ENCODE measurements at regions not wholly inside any gene's neighbourhood (a gene's known extent, or its start where the extent isn't known, plus 50 kb on each side); places are given as distances from the start of the nearest gene placed in this dataset.
"Not testable (repeated sequence)": the region's sequence is repeated elsewhere in the genome, so short reads cannot be mapped to it uniquely, and the experiment has no call there.

GRCh38 chr2:53498210-53498609, 269.4 kb upstream of the CHAC2 start:
- H3K27ac Mint-ChIP-seq = no peak overlapping the region
- TF ChIP-seq, protein P1, sequence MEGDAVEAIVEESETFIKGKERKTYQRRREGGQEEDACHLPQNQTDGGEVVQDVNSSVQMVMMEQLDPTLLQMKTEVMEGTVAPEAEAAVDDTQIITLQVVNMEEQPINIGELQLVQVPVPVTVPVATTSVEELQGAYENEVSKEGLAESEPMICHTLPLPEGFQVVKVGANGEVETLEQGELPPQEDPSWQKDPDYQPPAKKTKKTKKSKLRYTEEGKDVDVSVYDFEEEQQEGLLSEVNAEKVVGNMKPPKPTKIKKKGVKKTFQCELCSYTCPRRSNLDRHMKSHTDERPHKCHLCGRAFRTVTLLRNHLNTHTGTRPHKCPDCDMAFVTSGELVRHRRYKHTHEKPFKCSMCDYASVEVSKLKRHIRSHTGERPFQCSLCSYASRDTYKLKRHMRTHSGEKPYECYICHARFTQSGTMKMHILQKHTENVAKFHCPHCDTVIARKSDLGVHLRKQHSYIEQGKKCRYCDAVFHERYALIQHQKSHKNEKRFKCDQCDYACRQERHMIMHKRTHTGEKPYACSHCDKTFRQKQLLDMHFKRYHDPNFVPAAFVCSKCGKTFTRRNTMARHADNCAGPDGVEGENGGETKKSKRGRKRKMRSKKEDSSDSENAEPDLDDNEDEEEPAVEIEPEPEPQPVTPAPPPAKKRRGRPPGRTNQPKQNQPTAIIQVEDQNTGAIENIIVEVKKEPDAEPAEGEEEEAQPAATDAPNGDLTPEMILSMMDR (IDR thresholded peaks at IDR 0.05) = no peak
- no peaks in the 10 kb centered on the region for H3K36me3 Mint-ChIP-seq (ENCODE audit: low read depth)
- H3K9me3 Mint-ChIP-seq = no peaks in the 10 kb centered on the region
- ChIA-PET CTCF (no interaction called here), POLR2A (no interaction called here)
- DNase-seq (no peak), ATAC-seq (no peak)
- no peaks in the 10 kb centered on the region for H3K27me3 Mint-ChIP-seq
- H3K4me3 Mint-ChIP-seq = no peak overlapping the region
- intact Hi-C loops (cut with micrococcal nuclease) = no loop called here
- H3K4me1 Mint-ChIP-seq (ENCODE audit: low read depth) = no peaks in the 10 kb centered on the region

- H3K4me3 Mint-ChIP-seq = no peak overlapping the region
- CTCF ChIA-PET = no interaction called here
- H3K27me3 Mint-ChIP-seq = no peaks in the 10 kb centered on the region
- ATAC-seq (no peak), DNase-seq (no peak)
- TF ChIP-seq, protein P1 (IDR thresholded peaks at IDR 0.05) = no peak
- intact Hi-C loops (cut with micrococcal nuclease) = no loop called here
- H3K36me3 Mint-ChIP-seq (ENCODE audit: low read depth) = no peaks in the 10 kb centered on the region
- no peak overlapping the region for H3K27ac Mint-ChIP-seq
- H3K9me3 Mint-ChIP-seq = no peaks in the 10 kb centered on the region
- no peaks in the 10 kb centered on the region for H3K4me1 Mint-ChIP-seq (ENCODE audit: low read depth)
- POLR2A ChIA-PET = interaction anchor here (0.9 kb wide), 1 partner anchor 19 kb away, joined by 3 read pairs; no protein-coding TSS in a partner anchor
Measured at GRCh38 chr2:53497020-53497419, 270.6 kb upstream of the CHAC2 start.

GRCh38 chr2:53493210-53493609, 274.4 kb upstream of the CHAC2 start:
- ATAC-seq (no peak), DNase-seq (no peak)
- intact Hi-C loops (cut with micrococcal nuclease) = no loop called here
- CTCF ChIA-PET = no interaction called here
- POLR2A ChIA-PET = interaction anchor here (0.8 kb wide), 1 partner anchor 31 kb away, joined by 3 read pairs; no protein-coding TSS in a partner anchor
- H3K4me3 Mint-ChIP-seq = no peak overlapping the region
- no peak overlapping the region for H3K27ac Mint-ChIP-seq
- H3K27me3 Mint-ChIP-seq = peaks cover 1% of the 10 kb centered on the region
- H3K9me3 Mint-ChIP-seq = no peaks in the 10 kb centered on the region
- TF ChIP-seq, protein P1 (IDR thresholded peaks at IDR 0.05) = no peak
- no peaks in the 10 kb centered on the region for H3K36me3 Mint-ChIP-seq (ENCODE audit: low read depth)
- no peaks in the 10 kb centered on the region for H3K4me1 Mint-ChIP-seq (ENCODE audit: low read depth)

DNA sequence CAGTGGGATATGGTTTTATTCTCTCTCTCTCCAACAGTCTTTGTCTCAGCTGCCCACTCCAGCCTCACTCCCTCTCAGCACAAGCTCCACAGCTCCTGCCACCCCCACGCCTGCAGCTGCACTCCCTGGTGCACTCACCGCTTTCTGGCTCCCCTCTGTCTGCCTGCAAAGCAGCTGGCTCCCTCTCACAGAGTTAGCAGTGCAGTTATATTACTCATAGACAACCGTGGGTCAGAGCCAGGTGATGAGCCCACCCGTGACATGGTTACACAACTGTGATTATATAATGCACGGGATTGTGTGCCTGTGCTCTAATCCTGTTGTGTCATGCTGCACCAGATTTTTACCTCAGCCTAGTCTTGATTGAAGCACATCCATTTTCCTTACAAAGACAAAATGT, 276.9 kb upstream of the CHAC2 start:
- ATAC-seq (no peak), DNase-seq (no peak)
- intact Hi-C loops (cut with micrococcal nuclease) = no loop called here
- POLR2A ChIA-PET = no interaction called here
- CTCF ChIA-PET = no interaction called here
- Mint-ChIP-seq H3K4me3 (no peak overlapping the region), H3K4me1 (ENCODE audit: low read depth) (no peaks in the 10 kb centered on the region), H3K27ac (no peak overlapping the region), H3K36me3 (ENCODE audit: low read depth) (no peaks in the 10 kb centered on the region), H3K27me3 (peaks cover 1% of the 10 kb centered on the region), H3K9me3 (no peaks in the 10 kb centered on the region)
- TF ChIP-seq, protein P1 (IDR thresholded peaks at IDR 0.05) = no peak

DNA sequence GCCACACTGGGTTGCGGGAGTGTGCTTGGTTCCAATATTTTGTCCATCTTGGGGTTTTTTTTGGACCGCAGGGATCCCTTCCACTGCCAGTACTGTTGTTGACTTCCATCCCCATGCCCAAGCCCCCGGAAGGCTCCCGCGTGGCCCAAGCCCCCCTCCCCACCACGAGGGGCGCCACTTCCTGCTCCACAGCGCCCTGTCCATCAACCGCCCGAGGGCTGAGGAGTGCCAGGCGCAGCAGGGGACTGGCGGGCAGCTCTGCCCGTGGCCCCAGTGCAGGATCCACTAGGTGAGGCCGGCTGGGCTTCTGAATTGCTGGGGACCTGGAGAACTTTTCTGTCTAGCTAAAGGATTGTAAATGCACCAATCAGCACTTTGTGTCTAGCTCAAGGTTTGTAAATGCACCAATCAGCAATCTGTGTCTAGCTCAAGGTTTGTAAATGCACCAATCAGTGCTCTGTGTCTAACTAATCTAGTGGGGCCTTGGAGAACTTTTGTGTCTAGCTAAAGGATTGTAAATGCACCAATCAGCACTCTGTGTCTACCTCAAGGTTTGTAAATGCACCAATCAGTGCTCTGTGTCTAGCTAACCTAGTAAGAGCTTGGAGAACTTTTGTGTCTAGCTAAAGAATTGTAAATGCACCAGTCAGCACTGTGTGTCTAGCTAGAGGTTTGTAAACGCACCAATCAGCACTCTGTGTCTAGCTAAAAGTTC, 281.3 kb upstream of the CHAC2 start:
- CTCF ChIA-PET; H3K4me3 Mint-ChIP-seq; H3K27me3 Mint-ChIP-seq; ATAC-seq; POLR2A ChIA-PET; H3K36me3 Mint-ChIP-seq (ENCODE audit: low read depth); H3K9me3 Mint-ChIP-seq; H3K27ac Mint-ChIP-seq; DNase-seq; H3K4me1 Mint-ChIP-seq (ENCODE audit: low read depth); intact Hi-C loops (cut with micrococcal nuclease): not testable (repeated sequence)
